ENCODE measurements at regions not wholly inside any gene's neighbourhood (a gene's known extent, or its start where the extent isn't known, plus 50 kb on each side); places are given as distances from the start of the nearest gene placed in this dataset.
"Not testable (repeated sequence)": the region's sequence is repeated elsewhere in the genome, so short reads cannot be mapped to it uniquely, and the experiment has no call there.

GRCh38 chr12:64552510-64552909 is 57.8 kb upstream of the RASSF3 start:
- not testable (repeated sequence) for DNase-seq

GRCh38 chr12:64553689-64554088 is 56.6 kb upstream of the RASSF3 start:
- not testable (repeated sequence) for DNase-seq

- DNase-seq, result no peak
These were observed 54.1 kb upstream of the RASSF3 start for GRCh38 chr12:64556231-64556630.

GRCh38 chr12:64558754-64559153 is 51.5 kb upstream of the RASSF3 start:
- no peak for DNase-seq

GRCh38 chr12:64560396-64561301 is 49.6 kb upstream of the RASSF3 start:
- peak; percentile 85 for DNase-seq
